Nephron progenitor cell (in vitro differentiated cells): ENCODE measurements at regions not wholly inside any gene's neighbourhood (a gene's known extent, or its start where the extent isn't known, plus 50 kb on each side); places are given as distances from the start of the nearest gene placed in this dataset.

Source experiments
- DNase-seq: peaks from one replicate; pipeline ENCODE4 v3.0.0; 2021
- H3K27ac Mint-ChIP-seq: 2 replicates; pipeline ENCODE4 v1.8.0; 2021; ENCODE audit warnings: mild to moderate bottlenecking, moderate library complexity, mixed read lengths
- H3K27me3 Mint-ChIP-seq: 2 replicates; pipeline ENCODE4 v1.8.0; 2021; ENCODE audit warnings: mild to moderate bottlenecking, low read depth, mixed read lengths; ENCODE audit not compliant: poor library complexity
- H3K36me3 Mint-ChIP-seq: 2 replicates; pipeline ENCODE4 v1.8.0; 2021; ENCODE audit warnings: low read depth, mixed read lengths
- H3K4me1 Mint-ChIP-seq: 2 replicates; pipeline ENCODE4 v1.8.0; 2021; ENCODE audit warnings: mixed read lengths
- H3K4me3 Mint-ChIP-seq: 2 replicates; pipeline ENCODE4 v1.8.0; 2021; ENCODE audit warnings: mild to moderate bottlenecking, moderate library complexity, mixed read lengths
- H3K9me3 Mint-ChIP-seq: 2 replicates; pipeline ENCODE4 v1.8.0; 2021; ENCODE audit warnings: mild to moderate bottlenecking, moderate library complexity, mixed read lengths
- TF ChIP-seq, protein P1 (sequence below): fragments of 200-600 bp; sonication (generic); IDR thresholded peaks from 2 replicates; pipeline ENCODE4 v1.5.0; 2021; ENCODE audit warnings: antibody characterized with exemption

DNA sequence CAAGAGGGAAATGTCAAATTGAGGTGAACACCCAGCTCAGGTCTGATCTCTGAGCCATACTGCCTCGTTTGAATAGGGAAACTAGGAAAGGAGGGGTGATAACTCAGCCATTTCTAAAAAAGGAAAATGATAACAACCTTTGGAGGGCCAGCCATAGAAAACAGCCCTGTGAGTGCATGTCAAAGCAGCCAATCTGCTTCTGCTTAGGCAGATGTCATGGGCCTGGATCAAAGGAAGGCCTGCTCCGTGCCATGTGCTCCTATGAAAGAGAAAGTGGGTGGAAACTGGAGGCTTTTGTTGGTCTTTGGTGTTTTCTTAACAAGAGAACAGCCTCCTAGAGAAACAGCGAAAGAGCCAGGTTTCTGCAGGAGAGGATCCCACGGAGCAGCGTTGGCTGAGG, 428.0 kb downstream of the DHX35 start:
- no peaks in the 10 kb centered on the region for H3K36me3 Mint-ChIP-seq
- no peak overlapping the region for H3K4me3 Mint-ChIP-seq
- H3K27me3 Mint-ChIP-seq: peaks cover 7% of the 10 kb centered on the region
- H3K4me1 Mint-ChIP-seq: peaks cover 4% of the 10 kb centered on the region
- H3K9me3 Mint-ChIP-seq: no peaks in the 10 kb centered on the region
- TF ChIP-seq, protein P1, sequence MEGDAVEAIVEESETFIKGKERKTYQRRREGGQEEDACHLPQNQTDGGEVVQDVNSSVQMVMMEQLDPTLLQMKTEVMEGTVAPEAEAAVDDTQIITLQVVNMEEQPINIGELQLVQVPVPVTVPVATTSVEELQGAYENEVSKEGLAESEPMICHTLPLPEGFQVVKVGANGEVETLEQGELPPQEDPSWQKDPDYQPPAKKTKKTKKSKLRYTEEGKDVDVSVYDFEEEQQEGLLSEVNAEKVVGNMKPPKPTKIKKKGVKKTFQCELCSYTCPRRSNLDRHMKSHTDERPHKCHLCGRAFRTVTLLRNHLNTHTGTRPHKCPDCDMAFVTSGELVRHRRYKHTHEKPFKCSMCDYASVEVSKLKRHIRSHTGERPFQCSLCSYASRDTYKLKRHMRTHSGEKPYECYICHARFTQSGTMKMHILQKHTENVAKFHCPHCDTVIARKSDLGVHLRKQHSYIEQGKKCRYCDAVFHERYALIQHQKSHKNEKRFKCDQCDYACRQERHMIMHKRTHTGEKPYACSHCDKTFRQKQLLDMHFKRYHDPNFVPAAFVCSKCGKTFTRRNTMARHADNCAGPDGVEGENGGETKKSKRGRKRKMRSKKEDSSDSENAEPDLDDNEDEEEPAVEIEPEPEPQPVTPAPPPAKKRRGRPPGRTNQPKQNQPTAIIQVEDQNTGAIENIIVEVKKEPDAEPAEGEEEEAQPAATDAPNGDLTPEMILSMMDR: no peak
- H3K27ac Mint-ChIP-seq: no peak overlapping the region
- no peak for DNase-seq

DNA sequence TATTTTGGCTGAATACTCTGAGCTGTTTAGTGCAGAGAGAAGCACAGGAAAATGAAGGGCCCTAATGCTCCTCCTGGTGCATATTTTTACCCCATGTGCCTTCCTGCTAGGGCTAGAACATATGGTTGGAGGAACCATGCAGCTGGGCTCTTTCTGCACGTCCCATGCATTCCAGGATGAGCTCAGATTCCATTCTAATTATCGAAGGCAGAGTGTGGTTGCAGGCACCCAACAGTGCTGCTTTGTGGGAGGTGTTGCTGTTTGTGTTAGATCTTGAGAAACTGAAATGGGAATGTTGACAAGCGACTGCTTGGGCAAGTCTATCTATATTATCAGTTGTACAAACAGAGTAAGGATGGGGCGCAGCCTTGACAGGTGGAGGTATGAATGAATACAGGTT, 419.5 kb downstream of the DHX35 start:
- Mint-ChIP-seq H3K36me3 (no peaks in the 10 kb centered on the region), H3K4me3 (no peak overlapping the region), H3K9me3 (no peaks in the 10 kb centered on the region), H3K27me3 (peaks cover 2% of the 10 kb centered on the region), H3K4me1 (peaks cover 11% of the 10 kb centered on the region), H3K27ac (no peak overlapping the region)
- TF ChIP-seq, protein P1: no peak
- no peak for DNase-seq

DNA sequence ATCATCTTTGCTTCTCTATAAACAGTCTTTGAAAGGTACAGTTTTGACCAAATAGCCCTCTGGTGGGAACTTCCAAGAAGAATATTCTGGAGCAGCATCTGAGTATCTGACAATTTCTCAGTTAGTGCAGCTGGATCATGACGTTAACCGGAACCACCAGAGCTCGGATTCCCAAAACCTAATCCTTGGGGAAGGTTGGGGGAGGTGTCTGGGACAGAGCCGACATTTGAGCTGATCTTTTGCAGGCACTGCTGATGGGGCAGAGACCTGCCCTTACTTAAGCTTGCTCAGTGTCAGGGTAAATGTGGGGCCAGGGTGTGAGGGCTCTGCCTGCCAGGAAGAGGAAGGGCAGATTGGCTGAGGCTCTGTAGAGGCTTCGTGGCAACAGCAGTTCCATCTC, 416.6 kb downstream of the DHX35 start:
- H3K4me3 Mint-ChIP-seq: peak overlapping the region; percentile 7
- no peaks in the 10 kb centered on the region for H3K36me3 Mint-ChIP-seq
- TF ChIP-seq, protein P1: no peak
- H3K27ac Mint-ChIP-seq: no peak overlapping the region
- H3K4me1 Mint-ChIP-seq: peaks cover 11% of the 10 kb centered on the region
- peaks cover 5% of the 10 kb centered on the region for H3K9me3 Mint-ChIP-seq
- peaks cover 20% of the 10 kb centered on the region for H3K27me3 Mint-ChIP-seq
- DNase-seq: no peak

DNA sequence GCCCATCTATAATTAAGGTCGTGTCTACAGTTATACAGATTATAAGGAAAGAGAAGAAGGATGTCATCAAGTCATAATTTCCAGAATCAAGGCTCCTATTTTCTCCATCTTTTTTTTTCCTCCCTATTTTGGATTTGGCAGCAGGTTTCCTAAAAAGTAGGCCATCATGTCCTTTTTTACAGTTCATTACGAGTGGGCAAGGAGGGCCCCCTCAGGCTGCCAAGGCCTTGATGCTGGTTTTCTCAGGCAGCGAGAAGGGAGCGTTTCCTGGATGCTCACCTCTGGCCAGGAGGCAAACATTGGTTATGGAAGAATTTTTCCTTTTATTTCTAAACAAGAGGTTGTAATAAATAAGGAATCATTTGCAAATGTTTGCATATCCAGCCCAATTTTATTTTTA, 414.6 kb downstream of the DHX35 start:
- Mint-ChIP-seq H3K4me1 (peaks cover 11% of the 10 kb centered on the region), H3K27ac (no peak overlapping the region), H3K4me3 (no peak overlapping the region), H3K9me3 (peaks cover 5% of the 10 kb centered on the region), H3K27me3 (peaks cover 20% of the 10 kb centered on the region), H3K36me3 (no peaks in the 10 kb centered on the region)
- TF ChIP-seq, protein P1: no peak
- no peak for DNase-seq

DNA sequence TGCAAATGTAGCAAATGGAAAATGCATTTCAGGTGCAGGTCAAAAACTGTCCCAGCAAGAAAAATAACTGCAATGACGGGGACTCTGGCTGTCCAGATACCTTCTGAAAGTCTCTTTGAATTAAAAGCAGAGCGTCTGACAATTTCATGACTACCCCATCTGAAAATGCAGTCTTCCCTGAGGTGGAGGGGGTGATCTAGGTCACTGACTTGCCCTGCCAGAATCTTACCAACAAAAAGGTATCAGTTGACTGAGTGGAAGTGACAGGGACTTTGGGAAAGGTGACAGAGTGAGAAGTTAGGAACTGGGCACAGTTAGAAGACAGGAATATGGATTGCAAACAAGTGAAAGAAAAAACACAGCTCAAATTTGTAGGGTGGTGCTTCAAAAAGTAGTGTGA, 402.2 kb downstream of the DHX35 start:
- H3K27ac Mint-ChIP-seq: peak overlapping the region; percentile 25
- no peak overlapping the region for H3K4me3 Mint-ChIP-seq
- TF ChIP-seq, protein P1: no peak
- peaks cover 7% of the 10 kb centered on the region for H3K4me1 Mint-ChIP-seq
- DNase-seq: no peak
- H3K36me3 Mint-ChIP-seq: no peaks in the 10 kb centered on the region
- H3K27me3 Mint-ChIP-seq: no peaks in the 10 kb centered on the region
- peaks cover 9% of the 10 kb centered on the region for H3K9me3 Mint-ChIP-seq

DNA sequence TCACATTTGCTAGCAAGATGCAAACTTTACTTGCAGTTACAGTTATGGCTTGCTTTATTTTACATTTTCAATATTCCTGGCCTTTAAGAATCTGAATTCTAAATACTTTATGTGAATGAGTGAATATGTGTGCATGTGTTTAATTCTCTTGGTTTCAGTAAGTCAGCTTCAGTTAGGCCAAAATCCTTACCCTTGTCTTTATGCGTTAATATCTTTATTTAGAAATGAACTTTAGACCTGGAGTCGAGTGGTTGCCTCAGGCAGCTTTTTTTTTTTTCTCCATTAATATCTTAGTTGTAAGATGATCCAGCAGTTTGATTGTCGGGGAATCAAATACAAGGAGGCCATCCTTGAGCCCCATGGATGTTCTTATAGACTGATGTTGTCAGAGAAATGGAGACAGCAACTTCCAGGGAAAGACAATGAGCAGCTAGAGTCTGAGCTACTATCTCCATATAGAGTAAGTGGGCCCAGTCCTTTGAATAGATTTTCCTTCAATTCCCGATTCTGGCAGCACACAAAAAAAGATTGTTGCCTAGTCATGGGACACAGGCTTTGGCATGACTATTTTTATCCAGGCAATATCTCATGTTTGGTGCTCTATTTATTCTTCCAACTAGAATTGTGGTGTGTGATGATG, 398.0 kb downstream of the DHX35 start:
- DNase-seq: no peak
- Mint-ChIP-seq H3K36me3 (no peaks in the 10 kb centered on the region), H3K4me1 (peaks cover 7% of the 10 kb centered on the region), H3K9me3 (no peaks in the 10 kb centered on the region), H3K27ac (no peak overlapping the region), H3K27me3 (no peaks in the 10 kb centered on the region), H3K4me3 (no peak overlapping the region)
- TF ChIP-seq, protein P1: no peak
